Thymus (tissue), 11 donors: ENCODE measurements at regions not wholly inside any gene's neighbourhood (a gene's known extent, or its start where the extent isn't known, plus 50 kb on each side); places are given as distances from the start of the nearest gene placed in this dataset.
A peak's percentile ranks its signal among the peaks of the same experiment; 100 is the strongest.
"Not testable (repeated sequence)": the region's sequence is repeated elsewhere in the genome, so short reads cannot be mapped to it uniquely, and the experiment has no call there.

Experiments
- DNase-seq, 9 donors: peaks; one replicate each; pipeline ENCODE4 v3.0.0-alpha.2; 2013; ENCODE audit warnings: low spot score in 9 of 9, low read depth in 6 of 9, missing footprints in 1 of 9
- H3K27ac ChIP-seq, 2 donors: one replicate each; pipeline ENCODE4 v1.5.1; 2013; ENCODE audit warnings: control low read depth in 1 of 2, low read depth in 1 of 2, low read length in 1 of 2, mild to moderate bottlenecking in 1 of 2, moderate library complexity in 1 of 2
- H3K27me3 ChIP-seq, 2 donors: one replicate each; pipeline ENCODE4 v1.5.1; 2013; ENCODE audit warnings: low read length in 1 of 2; ENCODE audit not compliant: control insufficient read depth in 2 of 2, insufficient read depth in 1 of 2
- H3K36me3 ChIP-seq, 2 donors: one replicate each; pipeline ENCODE4 v1.5.1; 2013; ENCODE audit warnings: low read length in 1 of 2, mild to moderate bottlenecking in 1 of 2, moderate library complexity in 1 of 2; ENCODE audit not compliant: control insufficient read depth in 2 of 2, insufficient read depth in 2 of 2
- H3K4me1 ChIP-seq, 2 donors: one replicate each; pipeline ENCODE4 v1.5.1; 2013; ENCODE audit warnings: low read length in 2 of 2; ENCODE audit not compliant: control insufficient read depth in 2 of 2, insufficient read depth in 2 of 2
- H3K4me3 ChIP-seq, 2 donors: one replicate each; pipeline ENCODE4 v1.5.1; 2013; ENCODE audit warnings: low read length in 2 of 2, control low read depth in 1 of 2, mild to moderate bottlenecking in 1 of 2
- H3K9me3 ChIP-seq, 2 donors: one replicate each; pipeline ENCODE4 v1.5.1; 2013; ENCODE audit warnings: low read length in 1 of 2, mild to moderate bottlenecking in 1 of 2; ENCODE audit not compliant: control insufficient read depth in 2 of 2, insufficient read depth in 1 of 2
- WGBS: extraction: QIAGEN DNeasy Blood & Tissue Kit; methylation state at CpG from one replicate; pipeline ENCODE4 v1.1.7; 2013; 5-methylcytosine and 5-hydroxymethylcytosine counted together
- donor health status: healthy.

GRCh38 chr17:68097161-68097805 is 61.7 kb downstream of the KPNA2 start:
- Histone ChIP-seq H3K27me3 (peaks cover 6 to 18% of the 10 kb centered on the region in 2 donors), H3K4me3 (no peak overlapping the region), H3K9me3 (no peaks in the 10 kb centered on the region), H3K36me3 (no peaks in the 10 kb centered on the region), H3K27ac (no peak overlapping the region), H3K4me1 (peaks cover 0 to under 1% of the 10 kb centered on the region in 2 donors)
- DNase-seq: no peak
- 88% methylated on average over 9 of the region's 9 CpGs for WGBS

- peaks cover 6 to 19% of the 10 kb centered on the region in 2 donors for H3K27me3 ChIP-seq
- H3K9me3 ChIP-seq, H3K4me3 ChIP-seq, H3K4me1 ChIP-seq, DNase-seq, H3K36me3 ChIP-seq, H3K27ac ChIP-seq: not testable (repeated sequence)
- over 99% methylated on average over 29 of the region's 29 CpGs for WGBS
Observed at GRCh38 chr17:68099341-68099753, 63.8 kb downstream of the KPNA2 start.

- 97% methylated on average over 17 of the region's 17 CpGs for WGBS
- peaks cover 6 to 19% of the 10 kb centered on the region in 2 donors for H3K27me3 ChIP-seq
- H3K4me1 ChIP-seq: peaks cover 0 to 4% of the 10 kb centered on the region in 2 donors
- no peak for DNase-seq
- H3K36me3 ChIP-seq: no peaks in the 10 kb centered on the region
- H3K27ac ChIP-seq: no peak overlapping the region
- H3K9me3 ChIP-seq: no peaks in the 10 kb centered on the region
- no peak overlapping the region for H3K4me3 ChIP-seq
Observed at GRCh38 chr17:68100000-68100641, 64.6 kb downstream of the KPNA2 start.

DNA sequence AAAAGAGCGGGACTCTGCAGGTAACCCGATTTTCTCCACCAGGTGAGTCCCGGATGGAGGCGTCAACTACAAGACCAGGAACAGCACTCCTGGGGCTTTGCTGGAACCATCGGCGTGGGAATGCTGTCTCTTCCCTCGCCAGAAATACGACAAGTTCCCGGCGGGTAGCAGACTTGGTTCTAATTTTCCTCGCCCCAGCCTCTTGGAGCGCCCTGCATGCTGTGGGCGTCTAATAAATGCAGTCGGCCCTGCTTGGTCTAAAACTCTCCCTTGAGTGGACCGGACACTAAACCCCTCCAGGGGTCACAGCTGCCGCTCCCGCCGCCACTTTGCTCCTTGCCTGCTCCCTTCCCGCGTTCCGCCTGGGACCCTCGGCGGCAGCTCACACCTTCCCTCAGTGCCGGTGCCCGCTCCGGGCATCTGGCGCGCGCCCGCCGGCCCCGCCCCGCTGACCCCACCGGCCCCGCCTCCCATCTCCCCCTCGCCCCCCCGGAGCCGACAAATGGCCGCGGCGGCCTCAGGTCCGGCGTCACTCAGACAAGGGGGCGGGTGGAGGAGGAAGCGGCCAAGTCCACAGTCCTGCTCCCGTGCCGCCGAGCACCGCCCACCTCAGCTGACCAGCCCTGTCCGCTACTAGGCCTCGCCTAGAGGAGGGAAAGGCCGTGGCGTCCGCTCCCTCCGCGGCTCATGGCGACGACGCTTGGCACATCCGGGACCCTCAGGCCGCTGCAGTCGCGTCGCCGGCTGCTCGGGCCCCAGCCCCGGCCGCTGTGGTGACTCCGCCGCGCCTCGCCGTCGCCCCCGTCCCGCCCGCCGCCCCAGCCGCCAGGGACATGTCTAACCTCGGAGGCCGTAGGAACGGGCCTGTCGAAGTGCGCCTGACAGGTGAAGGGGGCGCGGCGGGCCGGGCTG is 65.8 kb downstream of the KPNA2 start:
- Histone ChIP-seq H3K36me3 (no peaks in the 10 kb centered on the region), H3K4me1 (peaks cover 0 to 4% of the 10 kb centered on the region in 2 donors), H3K9me3 (no peaks in the 10 kb centered on the region), H3K27ac (peak overlapping the region; percentile 58 to 74), H3K27me3 (peaks cover 6 to 19% of the 10 kb centered on the region in 2 donors), H3K4me3 (peak overlapping the region; percentile 67 to 81)
- DNase-seq: peak in 3 of 9 donors; percentile 32 to 67 (median 41)
- WGBS: 9% methylated on average over 88 of the region's 88 CpGs

GRCh38 chr17:68101987-68102314 is 66.4 kb downstream of the KPNA2 start:
- Histone ChIP-seq H3K4me1 (peaks cover 0 to 4% of the 10 kb centered on the region in 2 donors), H3K36me3 (no peaks in the 10 kb centered on the region)
- DNase-seq: no peak

DNA sequence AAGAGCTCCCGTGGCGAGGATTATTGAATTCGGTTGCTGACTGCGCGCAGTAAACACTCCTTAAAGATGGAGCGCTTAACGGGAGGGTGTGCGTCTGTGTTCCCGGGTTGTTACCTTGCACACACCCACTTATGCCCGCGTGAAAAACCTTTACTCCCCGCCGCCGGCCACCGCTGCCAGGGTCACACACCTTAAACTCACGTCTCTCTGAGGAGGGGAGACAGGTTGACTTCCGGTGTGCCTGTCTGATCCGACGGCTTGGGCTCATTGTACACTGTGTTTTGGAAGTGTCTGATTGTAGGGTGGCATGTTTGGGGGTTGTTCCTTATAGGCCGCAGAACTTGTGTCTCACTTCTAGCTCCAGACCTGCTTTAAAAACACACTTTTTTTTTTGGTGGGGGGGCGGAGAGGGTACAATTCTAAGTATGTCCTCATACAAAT is 66.8 kb downstream of the KPNA2 start:
- WGBS: 4% methylated on average over 21 of the region's 21 CpGs
- Histone ChIP-seq H3K4me1 (peaks cover 0 to 4% of the 10 kb centered on the region in 2 donors), H3K27ac (peak overlapping the region in 1 of 2 donors; percentile 15), H3K9me3 (no peaks in the 10 kb centered on the region), H3K27me3 (peaks cover 6 to 19% of the 10 kb centered on the region in 2 donors), H3K4me3 (peak overlapping the region; percentile 67 to 81), H3K36me3 (no peaks in the 10 kb centered on the region)
- peak in 1 of 9 donors; percentile 57 for DNase-seq

More at GRCh38 chr17:68101987-68102314, 66.4 kb downstream of the KPNA2 start:
- Histone ChIP-seq H3K27me3 (peaks cover 6 to 19% of the 10 kb centered on the region in 2 donors), H3K27ac (peak overlapping the region; percentile 37 to 74), H3K9me3 (no peaks in the 10 kb centered on the region), H3K4me3 (peak overlapping the region; percentile 67 to 81)
- 1% methylated on average over 20 of the region's 20 CpGs for WGBS

- no peaks in the 10 kb centered on the region for H3K9me3 ChIP-seq
- H3K27me3 ChIP-seq: peaks cover 6 to 19% of the 10 kb centered on the region in 2 donors
- no peaks in the 10 kb centered on the region for H3K36me3 ChIP-seq
- H3K27ac ChIP-seq: no peak overlapping the region
- DNase-seq: no peak
- peak overlapping the region in 1 of 2 donors; percentile 67 for H3K4me3 ChIP-seq
- H3K4me1 ChIP-seq: peaks cover 0 to 4% of the 10 kb centered on the region in 2 donors
Observed at GRCh38 chr17:68103148-68103547, 67.6 kb downstream of the KPNA2 start.

GRCh38 chr17:68106085-68106484 is 70.5 kb downstream of the KPNA2 start:
- H3K27ac ChIP-seq: no peak overlapping the region
- 97% methylated on average over 2 of the region's 2 CpGs for WGBS
- H3K4me3 ChIP-seq: no peak overlapping the region
- peaks cover 3 to 14% of the 10 kb centered on the region in 2 donors for H3K27me3 ChIP-seq
- H3K4me1 ChIP-seq: peaks cover 0 to 4% of the 10 kb centered on the region in 2 donors
- no peak for DNase-seq
- no peaks in the 10 kb centered on the region for H3K36me3 ChIP-seq
- peaks cover 0 to 7% of the 10 kb centered on the region in 2 donors for H3K9me3 ChIP-seq
